K562 (cell line): ENCODE measurements at regions not wholly inside any gene's neighbourhood (a gene's known extent, or its start where the extent isn't known, plus 50 kb on each side); places are given as distances from the start of the nearest gene placed in this dataset.

Experiments used
- ATAC-seq: fragments of 200-7000 bp; cut with Tn5 transposase; 3 replicates; pipeline ENCODE4 v1.9.1; 2020; ENCODE audit warnings: moderate library complexity
- BruUV-seq: library from RNA; stranded (reverse); fragments of 400-500 nt; replicated peaks from 2 replicates; lab custom pipeline; 2021; lab: Mats Ljungman, UMichigan
- CTCF ChIA-PET: fragments of 300-600 bp; formaldehyde crosslinking; extraction: SDS; loops from one replicate; lab custom pipeline; 2021; ENCODE audit warnings: low intra/inter-chr PET ratio; lab: Yijun Ruan, JAX
- POLR2A ChIA-PET: fragments of 300-600, 350-650 bp; sonication (Branson Sonifier 250); formaldehyde crosslinking; extraction: SDS; loops from one replicate; lab custom pipeline; 2021; ENCODE audit warnings: antibody characterized with exemption, inconsistent platforms; lab: Yijun Ruan, JAX
- DNase-seq, 4 experiments: peaks; one replicate each; pipeline versions ENCODE4 v3.0.0 to v3.0.0-alpha.2; 2011 to 2018; ENCODE audit warnings: low spot score in 3 of 4, mixed read lengths in 3 of 4; ENCODE audit errors: extremely low read depth in 1 of 4
- FAIRE-seq: peaks from 2 replicates; lab custom pipeline; 2011; peaks lifted over from hg19 to GRCh38; lab: Jason Lieb, UNC
- H2AFZ ChIP-seq: 2 replicates; pipeline ENCODE4 v1.6.0; 2011; ENCODE audit warnings: low read depth, low read length, control low read depth, inconsistent platforms
- H3K27ac ChIP-seq: fragments of 200-600 bp; 3 replicates; pipeline ENCODE4 v1.8.0; 2011; ENCODE audit warnings: low read depth, mild to moderate bottlenecking, control low read depth, inconsistent platforms, low read length, moderate library complexity, mixed read lengths; ENCODE audit errors: extremely low read depth
- H3K27me3 ChIP-seq, 2 experiments: fragments of 300-600 bp in 1 of 2; 2 replicates in 1 of 2; 3 replicates in 1 of 2; pipeline versions ENCODE4 v1.6.0 to v1.8.0; 2011; ENCODE audit warnings: inconsistent platforms in 2 of 2, low read length in 2 of 2, mild to moderate bottlenecking in 1 of 2, mixed read lengths in 1 of 2, moderate library complexity in 1 of 2; ENCODE audit not compliant: control insufficient read depth in 2 of 2, insufficient read depth in 2 of 2
- H3K36me3 ChIP-seq: fragments of 300-600 bp; 3 replicates; pipeline ENCODE4 v1.8.0; 2011; ENCODE audit warnings: mild to moderate bottlenecking, low read length, inconsistent platforms; ENCODE audit not compliant: control insufficient read depth, insufficient read depth
- H3K4me1 ChIP-seq, 2 experiments: fragments of 200-600 bp in 1 of 2; replicated peaks in 1 of 2; 2 replicates in 1 of 2; 3 replicates in 1 of 2; pipeline versions ENCODE4 v1.5.1 to v1.8.0; 2011; ENCODE audit warnings: inconsistent platforms in 2 of 2, low read length in 2 of 2, mild to moderate bottlenecking in 1 of 2, mixed read lengths in 1 of 2, moderate library complexity in 1 of 2; ENCODE audit not compliant: control insufficient read depth in 2 of 2, insufficient read depth in 2 of 2
- H3K4me2 ChIP-seq: 2 replicates; pipeline ENCODE4 v1.6.1; 2011; ENCODE audit warnings: low read length, control low read depth, inconsistent platforms, mixed read lengths; ENCODE audit not compliant: insufficient read depth
- H3K4me3 ChIP-seq: fragments of 200-600 bp; sonication (generic), shearing (Covaris generic); 2 replicates; pipeline ENCODE4 v1.5.1; 2016; ENCODE audit warnings: control low read depth, inconsistent platforms
- H3K79me2 ChIP-seq: fragments of 200-600 bp; 3 replicates; pipeline ENCODE4 v1.8.0; 2011; ENCODE audit warnings: low read length, inconsistent platforms; ENCODE audit not compliant: control insufficient read depth, insufficient read depth
- H3K9ac ChIP-seq, 2 experiments: 2 replicates each; pipeline versions ENCODE4 v1.6.0 to v1.6.1; 2011; ENCODE audit warnings: low read depth in 2 of 2, low read length in 2 of 2, control low read depth in 1 of 2, inconsistent platforms in 1 of 2, mild to moderate bottlenecking in 1 of 2, mixed read lengths in 1 of 2; ENCODE audit not compliant: insufficient read depth in 1 of 2
- H3K9me1 ChIP-seq: one replicate; pipeline ENCODE4 v1.6.0; 2011; ENCODE audit warnings: inconsistent platforms, mild to moderate bottlenecking, low read length, moderate library complexity; ENCODE audit not compliant: control insufficient read depth, insufficient read depth
- H3K9me3 ChIP-seq: replicated peaks from 2 replicates; pipeline ENCODE4 v1.5.1; 2011; ENCODE audit warnings: low read depth, low read length, inconsistent platforms; ENCODE audit not compliant: control insufficient read depth, insufficient read depth
- H4K20me1 ChIP-seq: replicated peaks from 2 replicates; pipeline ENCODE4 v1.6.1; 2011; ENCODE audit warnings: low read length, inconsistent platforms, mixed read lengths; ENCODE audit not compliant: control insufficient read depth, insufficient read depth
- ATF3 ChIP-seq, 2 experiments: fragments of 450-650 bp in 1 of 2; sonication (generic) in 1 of 2; formaldehyde crosslinking in 1 of 2; IDR thresholded peaks in 1 of 2; conservative IDR thresholded peaks in 1 of 2; 2 replicates each; pipeline versions ENCODE4 v1.6.1 to v1.8.1; 2016 to 2023; ENCODE audit warnings: mild to moderate bottlenecking in 2 of 2, moderate library complexity in 2 of 2, inconsistent platforms in 1 of 2, missing genetic modification reagents in 1 of 2
- FOSL1 ChIP-seq: fragments of 200-800 bp; sonication (Bioruptor generic); conservative IDR thresholded peaks from 2 replicates; pipeline ENCODE4 v1.6.1; 2016; ENCODE audit warnings: missing genetic modification characterization, missing compliant biosample characterization
- JUND ChIP-seq, 2 experiments: IDR thresholded peaks; 2 replicates in 1 of 2; 3 replicates in 1 of 2; pipeline ENCODE4 v1.6.1; 2011; ENCODE audit warnings: borderline replicate concordance in 2 of 2, low read depth in 2 of 2, low read length in 2 of 2, improper control_type of control experiment in 1 of 2, missing biosample characterization in 1 of 2, missing genetic modification characterization in 1 of 2, missing genetic modification reagents in 1 of 2
- PHF20 ChIP-seq: fragments of 450-650 bp; IDR thresholded peaks from 2 replicates; pipeline ENCODE4 v1.6.1; 2018; ENCODE audit not compliant: partially characterized antibody
- SETDB1 ChIP-seq: IDR thresholded peaks from one replicate; pipeline ENCODE4 v1.6.1; 2012; ENCODE audit warnings: low read length, control low read depth, inconsistent platforms
- ZNF224 ChIP-seq: sonication (generic); formaldehyde crosslinking; IDR thresholded peaks from 2 replicates; pipeline ENCODE4 v1.8.0; 2022; ENCODE audit warnings: mild to moderate bottlenecking, missing genetic modification reagents
- WGBS: fragments of 100-300 bp; shearing (Covaris generic); methylation state at CpG from one replicate; pipeline ENCODE4 v1.1.6; 2016; ENCODE audit warnings: low coverage, mixed read lengths; ENCODE audit not compliant: insufficient coverage; ENCODE audit errors: missing lambda C conversion rate; 5-methylcytosine and 5-hydroxymethylcytosine counted together
- in situ Hi-C: fragments of 300-500 bp; cut with MboI; formaldehyde crosslinking; loops from 4 replicates; pipeline ENCODE4 v1.15.0; 2018; ENCODE audit warnings: inconsistent platforms, mixed read lengths
- intact Hi-C: fragments of 100-400 bp; cut with micrococcal nuclease; formaldehyde crosslinking; loops from 2 replicates; pipeline ENCODE4 v1.14.2; 2022

GRCh38 chr5:2149195-2149539 lies 266.4 kb upstream of the IRX4 start:
- no peaks in the 10 kb centered on the region for H3K9me3 ChIP-seq
- H3K27ac ChIP-seq, result no peak overlapping the region
- BruUV-seq, result no TSS peak
- no peaks in the 10 kb centered on the region for H3K36me3 ChIP-seq
- peaks cover 2 to 25% of the 10 kb centered on the region in 2 experiments; a peak in 2 of 5 replicates for H3K27me3 ChIP-seq
- no peak overlapping the region for H3K9ac ChIP-seq
- intact Hi-C loops (no loop called here), in situ Hi-C loops (no loop called here)
- POLR2A ChIA-PET, result no interaction called here
- no peak overlapping the region for H3K4me3 ChIP-seq
- no peak overlapping the region for H3K4me2 ChIP-seq
- WGBS, result 2% methylated on average over 15 of the region's 15 CpGs
- CTCF ChIA-PET, result no interaction called here
- H4K20me1 ChIP-seq, result no peaks in the 10 kb centered on the region; the same call in 1 of the 2 replicates
- no peaks in the 10 kb centered on the region for H3K4me1 ChIP-seq
- DNase-seq, result no peak
- H3K9me1 ChIP-seq, result no peaks in the 10 kb centered on the region
- no peaks in the 10 kb centered on the region for H3K79me2 ChIP-seq
- no peak for ATAC-seq
- no peak overlapping the region for H2AFZ ChIP-seq
- no peak for FAIRE-seq
- TF ChIP-seq PHF20 (no peak), FOSL1 (tag) (peak; percentile 45), ZNF224 (no peak), SETDB1 (no peak), JUND (IDR thresholded peaks at IDR 0.05; ENCODE audit: borderline replicate concordance, low read depth, low read length) (peak; percentile 30; the same call in 1 of the 2 replicates), JUND (tag; IDR thresholded peaks at IDR 0.05; ENCODE audit: borderline replicate concordance, low read depth, low read length) (no peak), ATF3 (IDR thresholded peaks at IDR 0.05) (peak; percentile 31), ATF3 (CRISPR knock-in tag; conservative IDR thresholded peaks at IDR 0.05) (no peak)
